ENCODE measurements at regions not wholly inside any gene's neighbourhood (a gene's known extent, or its start where the extent isn't known, plus 50 kb on each side); places are given as distances from the start of the nearest gene placed in this dataset.
A peak's percentile ranks its signal among the peaks of the same experiment; 100 is the strongest.

DNA sequence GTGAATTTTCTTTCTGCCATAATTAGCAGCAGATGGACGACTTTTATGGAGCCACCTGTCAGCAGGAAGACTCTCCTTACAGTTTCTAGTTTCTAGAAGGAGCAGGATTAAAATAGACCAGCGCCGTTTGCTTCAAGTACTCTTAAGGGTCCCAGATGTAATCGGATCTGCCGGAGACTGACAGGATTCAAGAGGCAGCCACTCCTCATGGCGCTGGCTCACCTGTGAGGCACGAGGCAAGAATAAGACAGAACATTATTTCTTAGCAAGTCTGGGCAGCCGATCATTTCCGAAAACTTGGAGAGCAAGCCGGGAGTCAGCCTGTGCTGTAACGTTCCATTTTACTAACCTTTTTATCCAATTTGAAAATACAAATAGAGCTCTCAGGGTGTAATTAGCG is 410.4 kb upstream of the RORA start:
- H3K27ac ChIP-seq: no peak overlapping the region
- no peak for TF ChIP-seq CTCF (conservative IDR thresholded peaks at IDR 0.05)

DNA sequence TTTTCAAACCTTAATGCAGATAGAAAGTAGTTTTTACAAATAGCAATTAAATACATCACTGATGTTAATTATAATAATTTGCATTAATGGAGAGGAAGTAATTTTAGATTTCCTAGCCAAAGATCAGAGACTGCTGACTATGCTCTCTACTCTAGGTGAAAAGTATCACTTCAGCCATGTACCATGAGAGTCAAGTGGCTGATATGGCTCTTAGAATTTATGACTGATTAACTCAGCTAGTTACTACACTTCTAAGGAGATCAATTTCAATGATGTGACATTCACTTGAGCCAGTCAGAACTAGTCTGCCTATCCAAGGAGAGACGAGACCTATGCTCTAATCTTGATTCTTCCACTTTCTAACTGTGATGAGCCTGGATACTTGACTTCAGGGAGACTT is 405.7 kb upstream of the RORA start:
- TF ChIP-seq CTCF (conservative IDR thresholded peaks at IDR 0.05): no peak
- peak overlapping the region; percentile 30 for H3K27ac ChIP-seq

DNA sequence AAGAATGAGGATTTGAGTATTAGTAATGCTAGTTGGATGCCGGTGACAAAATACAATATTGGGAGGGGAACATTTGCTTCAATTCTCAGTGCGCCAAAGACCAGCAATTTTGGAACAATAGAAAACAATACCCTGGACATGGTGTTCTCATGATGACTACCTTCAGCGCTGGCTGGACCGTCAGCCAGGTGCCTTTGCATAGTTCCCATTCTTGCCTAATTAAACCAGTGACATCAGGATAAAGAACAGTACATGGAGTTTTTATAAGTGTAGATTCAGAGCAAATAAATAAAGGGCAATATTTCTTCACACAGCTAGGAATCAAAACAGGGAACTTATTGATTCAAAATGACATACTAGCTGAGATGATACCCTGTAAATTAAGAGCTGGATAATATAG is 404.8 kb upstream of the RORA start:
- H3K27ac ChIP-seq: peak overlapping the region; percentile 30

GRCh38 chr15:61629269-61629668 is 400.2 kb upstream of the RORA start:
- H3K27ac ChIP-seq: no peak overlapping the region
- TF ChIP-seq CTCF (conservative IDR thresholded peaks at IDR 0.05): no peak

More for the DNA sequence above, 404.8 kb upstream of the RORA start:
- TF ChIP-seq CTCF (conservative IDR thresholded peaks at IDR 0.05): no peak

DNA sequence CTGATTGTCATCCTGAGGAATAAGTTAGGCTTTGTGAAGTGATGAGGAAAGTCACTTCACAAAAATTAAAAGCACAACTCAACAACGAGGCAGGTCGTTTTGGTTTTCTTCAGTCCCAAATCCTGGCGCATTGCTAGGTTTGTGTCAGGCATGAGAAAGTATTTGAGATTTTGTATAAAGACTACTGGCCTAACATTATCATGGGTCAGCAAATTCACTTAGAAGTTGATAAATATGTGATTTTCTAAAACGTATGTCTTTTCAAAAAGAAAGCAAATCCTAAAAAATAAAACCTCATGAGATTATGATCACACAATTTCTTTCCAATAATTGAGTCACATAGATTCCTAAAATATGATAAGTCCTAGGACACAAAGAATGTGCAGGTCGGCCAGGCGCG is 395.8 kb upstream of the RORA start:
- TF ChIP-seq CTCF (conservative IDR thresholded peaks at IDR 0.05): no peak
- H3K27ac ChIP-seq: no peak overlapping the region

- no peak for TF ChIP-seq CTCF (conservative IDR thresholded peaks at IDR 0.05)
- no peak overlapping the region for H3K27ac ChIP-seq
Measured at GRCh38 chr15:61623746-61624145, 394.6 kb upstream of the RORA start.

GRCh38 chr15:61621865-61622264 is 392.8 kb upstream of the RORA start:
- H3K27ac ChIP-seq: no peak overlapping the region
- no peak for TF ChIP-seq CTCF (conservative IDR thresholded peaks at IDR 0.05)

- H3K27ac ChIP-seq: no peak overlapping the region
- peak; percentile 96 for TF ChIP-seq CTCF (conservative IDR thresholded peaks at IDR 0.05)
Measured at GRCh38 chr15:61621146-61621545, 392.0 kb upstream of the RORA start.
